B cell (primary cell): ENCODE measurements at regions not wholly inside any gene's neighbourhood (a gene's known extent, or its start where the extent isn't known, plus 50 kb on each side); places are given as distances from the start of the nearest gene placed in this dataset.

ENCODE experiments used
- ATAC-seq: fragments of 200-7000 bp; cut with Tn5 transposase; one replicate; pipeline ENCODE4 v1.10.0; 2021; ENCODE audit warnings: low read depth, mild to moderate bottlenecking, moderate number of reproducible peaks, moderate library complexity
- CTCF ChIA-PET: fragments of 350-600 bp; sonication (Branson Sonifier 250); formaldehyde crosslinking; loops from one replicate; lab custom pipeline; 2021; ENCODE audit warnings: antibody characterized with exemption, inconsistent platforms; lab: Charles Lee
- POLR2A ChIA-PET: fragments of 350-600 bp; sonication (Branson Sonifier 250); formaldehyde crosslinking; loops from one replicate; lab custom pipeline; 2021; ENCODE audit warnings: antibody characterized with exemption; lab: Charles Lee
- DNase-seq: peaks from one replicate; pipeline ENCODE4 v3.0.0; 2013
- H2AFZ ChIP-seq: 2 replicates; pipeline ENCODE4 v1.6.1; 2012; ENCODE audit warnings: mild to moderate bottlenecking, low read depth, low read length; ENCODE audit not compliant: insufficient read depth, poor library complexity, severe bottlenecking
- H3K27ac ChIP-seq, 2 donors: 1 replicate in 1 of 2; 2 replicates in 1 of 2; pipeline ENCODE4 v1.5.1; 2012 to 2013; ENCODE audit warnings: low read length in 2 of 2, mild to moderate bottlenecking in 2 of 2, moderate library complexity in 1 of 2
- H3K27me3 ChIP-seq, 4 experiments: fragments of 200-600 bp in 1 of 4; sonication (generic) in 1 of 4; replicated peaks in 1 of 4; 1 replicate in 2 of 4; 2 replicates in 2 of 4; pipeline versions ENCODE4 v1.6.1 to v1.7.0; 2013 to 2016; ENCODE audit warnings: low read length in 3 of 4, mild to moderate bottlenecking in 2 of 4, mixed read lengths in 1 of 4, moderate library complexity in 1 of 4; ENCODE audit not compliant: insufficient read depth in 4 of 4, control insufficient read depth in 3 of 4; ENCODE audit errors: control extremely low read depth in 1 of 4
- H3K36me3 ChIP-seq, 2 experiments: replicated peaks in 1 of 2; 1 replicate in 1 of 2; 2 replicates in 1 of 2; pipeline versions ENCODE4 v1.6.1 to v1.7.1; 2013; ENCODE audit warnings: low read length in 1 of 2; ENCODE audit not compliant: insufficient read depth in 2 of 2, control insufficient read depth in 1 of 2; ENCODE audit errors: control extremely low read depth in 1 of 2, extremely low read depth in 1 of 2
- H3K4me1 ChIP-seq, 2 donors: fragments of 200-600 bp in 1 of 2; sonication (generic) in 1 of 2; 1 replicate in 1 of 2; 2 replicates in 1 of 2; pipeline versions ENCODE4 v1.5.1 to v1.6.1; 2013 to 2017; ENCODE audit warnings: low read length in 2 of 2; ENCODE audit not compliant: control insufficient read depth in 2 of 2, insufficient read depth in 2 of 2
- H3K4me2 ChIP-seq: replicated peaks from 2 replicates; pipeline ENCODE3; 2012; ENCODE audit warnings: mild to moderate bottlenecking, low read depth, low read length; ENCODE audit not compliant: poor library complexity, severe bottlenecking
- H3K4me3 ChIP-seq, 5 experiments: fragments of 200-600 bp in 1 of 5; sonication (generic) in 1 of 5; 1 replicate in 3 of 5; 2 replicates in 2 of 5; pipeline versions ENCODE4 v1.5.1 to v1.7.0; 2011 to 2016; ENCODE audit warnings: low read length in 4 of 5, mild to moderate bottlenecking in 4 of 5, low read depth in 2 of 5, control low read depth in 1 of 5, moderate library complexity in 1 of 5; ENCODE audit not compliant: insufficient read depth in 1 of 5; ENCODE audit errors: control extremely low read depth in 1 of 5, extremely low read depth in 1 of 5
- H3K79me2 ChIP-seq: fragments of 200-600 bp; sonication (generic); one replicate; pipeline ENCODE4 v1.6.0; 2016; ENCODE audit warnings: low read length; ENCODE audit not compliant: control insufficient read depth, insufficient read depth
- H3K9ac ChIP-seq: fragments of 200-600 bp; sonication (generic); 2 replicates; pipeline ENCODE4 v1.6.1; 2017; ENCODE audit warnings: mild to moderate bottlenecking, low read length, moderate library complexity
- H3K9me3 ChIP-seq, 3 donors: one replicate each; pipeline versions ENCODE4 v1.6.1 to v1.7.1; 2013; ENCODE audit warnings: low read length in 2 of 3; ENCODE audit not compliant: control insufficient read depth in 2 of 3, insufficient read depth in 1 of 3; ENCODE audit errors: control extremely low read depth in 1 of 3
- H4K20me1 ChIP-seq: 2 replicates; pipeline ENCODE4 v1.6.0; 2012; ENCODE audit warnings: mild to moderate bottlenecking, low read length; ENCODE audit not compliant: insufficient read depth, control insufficient read depth, poor library complexity, severe bottlenecking
- H3K27ac Mint-ChIP-seq: one replicate; pipeline ENCODE4 v1.8.0; 2021; ENCODE audit warnings: mixed read lengths
- H3K27me3 Mint-ChIP-seq: one replicate; pipeline ENCODE4 v1.8.0; 2021; ENCODE audit warnings: mixed read lengths
- H3K4me1 Mint-ChIP-seq: one replicate; pipeline ENCODE4 v1.8.0; 2021; ENCODE audit warnings: mixed read lengths
- H3K4me3 Mint-ChIP-seq: one replicate; pipeline ENCODE4 v1.8.0; 2021; ENCODE audit warnings: mixed read lengths
- H3K9me3 Mint-ChIP-seq: one replicate; pipeline ENCODE4 v1.8.0; 2022; ENCODE audit warnings: mixed read lengths; ENCODE audit not compliant: insufficient read depth
- CTCF ChIP-seq: fragments of 200-600 bp; IDR thresholded peaks from one replicate; pipeline ENCODE4 v1.8.0; 2022; ENCODE audit warnings: antibody characterized with exemption, mild to moderate bottlenecking
- EZH2 ChIP-seq: IDR thresholded peaks from 2 replicates; pipeline ENCODE4 v1.6.1; 2012; ENCODE audit warnings: borderline replicate concordance, low read depth, mild to moderate bottlenecking, moderate library complexity, low read length; ENCODE audit not compliant: insufficient read depth, poor library complexity, severe bottlenecking
- WGBS: methylation state at CpG from one replicate; pipeline ENCODE4 v1.1.5; 2013; ENCODE audit warnings: missing lambda C conversion rate; ENCODE audit not compliant: insufficient coverage; 5-methylcytosine and 5-hydroxymethylcytosine counted together
- intact Hi-C: fragments of 100-400 bp; cut with micrococcal nuclease; formaldehyde crosslinking; loops from one replicate; pipeline ENCODE4 v1.10.0; 2022

- CTCF ChIA-PET: no interaction called here
- H3K36me3 ChIP-seq: no peaks in the 10 kb centered on the region
- peaks cover 0 to 12% (median 0%) of the 10 kb centered on the region in 3 donors for H3K9me3 ChIP-seq
- no peak overlapping the region for H2AFZ ChIP-seq
- H3K79me2 ChIP-seq: no peaks in the 10 kb centered on the region
- Mint-ChIP-seq H3K4me1 (no peaks in the 10 kb centered on the region), H3K27ac (no peak overlapping the region), H3K27me3 (no peaks in the 10 kb centered on the region), H3K9me3 (no peaks in the 10 kb centered on the region), H3K4me3 (no peak overlapping the region)
- H3K27ac ChIP-seq: no peak overlapping the region
- no peak for DNase-seq
- H3K4me2 ChIP-seq: no peak overlapping the region
- no peaks in the 10 kb centered on the region for H3K4me1 ChIP-seq
- ATAC-seq: no peak
- no peaks in the 10 kb centered on the region for H3K27me3 ChIP-seq
- no peak overlapping the region for H3K9ac ChIP-seq
- intact Hi-C loops: no loop called here
- H3K4me3 ChIP-seq: no peak overlapping the region
- H4K20me1 ChIP-seq: no peaks in the 10 kb centered on the region
- no peak for TF ChIP-seq EZH2
- no peak for TF ChIP-seq CTCF
- POLR2A ChIA-PET: no interaction called here
- WGBS: 96% methylated on average over 9 of the region's 9 CpGs
These were observed 412.2 kb upstream of the EEF2KMT start for GRCh38 chr16:5509794-5510193.

DNA sequence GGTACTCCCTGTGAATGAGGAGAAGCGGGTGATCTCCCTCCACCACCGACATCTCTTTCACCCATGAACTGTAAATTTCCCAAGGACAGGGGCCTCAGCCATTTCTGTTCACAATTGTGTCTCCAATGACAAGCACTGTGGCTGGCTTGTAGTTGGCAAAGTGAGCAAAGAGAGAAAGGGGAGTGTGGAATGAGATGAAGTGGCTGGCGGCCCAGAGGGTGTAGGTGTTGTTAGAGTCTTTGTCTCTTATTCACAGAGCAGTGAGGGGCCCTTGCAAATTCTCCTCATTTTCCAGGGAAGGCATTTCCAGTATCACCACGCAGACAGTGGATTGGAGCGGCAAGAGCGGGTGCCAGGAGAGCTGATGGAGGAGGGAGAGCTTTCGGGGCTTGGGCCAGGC lies 411.7 kb upstream of the EEF2KMT start:
- no peaks in the 10 kb centered on the region for H3K27me3 Mint-ChIP-seq
- H3K4me3 ChIP-seq: no peak overlapping the region
- CTCF ChIA-PET: no interaction called here
- H3K4me2 ChIP-seq: no peak overlapping the region
- H3K36me3 ChIP-seq: no peaks in the 10 kb centered on the region
- no peaks in the 10 kb centered on the region for H3K4me1 Mint-ChIP-seq
- H3K9ac ChIP-seq: no peak overlapping the region
- ATAC-seq (no peak), DNase-seq (no peak)
- no peak overlapping the region for H3K4me3 Mint-ChIP-seq
- no peaks in the 10 kb centered on the region for H3K4me1 ChIP-seq
- H3K27me3 ChIP-seq: no peaks in the 10 kb centered on the region
- TF ChIP-seq EZH2 (no peak), CTCF (no peak)
- WGBS: 100% methylated on average over 5 of the region's 7 CpGs
- no peak overlapping the region for H3K27ac ChIP-seq
- POLR2A ChIA-PET: no interaction called here
- H3K27ac Mint-ChIP-seq: no peak overlapping the region
- no peaks in the 10 kb centered on the region for H4K20me1 ChIP-seq
- no peaks in the 10 kb centered on the region for H3K79me2 ChIP-seq
- H3K9me3 Mint-ChIP-seq: no peaks in the 10 kb centered on the region
- intact Hi-C loops: no loop called here
- no peak overlapping the region for H2AFZ ChIP-seq
- peaks cover 0 to 12% (median 0%) of the 10 kb centered on the region in 3 donors for H3K9me3 ChIP-seq
